Bone marrow (tissue), 2 donors: ENCODE measurements at regions not wholly inside any gene's neighbourhood (a gene's known extent, or its start where the extent isn't known, plus 50 kb on each side); places are given as distances from the start of the nearest gene placed in this dataset.
"Not testable (repeated sequence)": the region's sequence is repeated elsewhere in the genome, so short reads cannot be mapped to it uniquely, and the experiment has no call there.

ENCODE experiments used
- DNase-seq, 2 donors: peaks; one replicate each; lab custom pipeline; 2025; lab: John Stamatoyannopoulos, UW

DNA sequence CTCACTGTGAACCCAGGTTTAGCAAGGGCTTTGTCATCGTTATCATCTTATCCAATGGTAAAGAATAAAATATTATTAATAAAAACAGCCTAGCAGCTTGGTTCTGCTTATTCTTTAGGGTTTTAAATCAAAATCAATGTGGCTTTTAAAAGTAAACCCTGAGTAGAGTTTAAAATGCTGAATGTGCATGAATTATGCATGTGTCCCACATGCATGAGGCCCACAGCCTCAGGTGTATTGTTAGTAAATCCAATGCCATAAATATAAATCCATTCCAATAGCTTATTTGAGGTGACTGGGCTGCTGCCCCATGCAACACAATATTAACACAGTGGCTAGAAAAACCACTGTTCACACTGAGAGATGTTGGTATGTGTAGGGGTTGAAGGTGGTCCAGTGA lies 254.1 kb downstream of the HNMT start:
- no peak for DNase-seq

GRCh38 chr2:138219961-138220360 lies 255.7 kb downstream of the HNMT start:
- no peak for DNase-seq

DNA sequence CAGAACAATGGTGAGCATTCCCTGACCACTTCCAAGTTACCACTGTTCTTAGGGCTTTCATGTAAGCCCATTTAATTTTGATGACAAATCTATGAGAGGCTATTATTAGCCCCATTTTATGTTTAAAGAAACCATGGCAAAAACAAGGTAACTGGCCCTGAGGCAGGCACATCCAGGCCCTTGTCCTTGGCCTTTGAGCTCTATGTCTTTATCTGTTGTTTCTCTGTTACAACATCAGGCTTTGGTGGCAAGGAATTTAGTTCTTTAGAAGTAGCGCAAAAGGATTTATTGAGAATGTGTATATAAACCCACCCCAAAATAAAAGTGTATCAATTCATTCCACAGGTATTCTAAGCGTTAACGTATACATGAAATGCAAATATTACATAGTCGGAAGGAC lies 257.1 kb downstream of the HNMT start:
- no peak for DNase-seq

- DNase-seq: no peak
Measured at GRCh38 chr2:138223319-138223718, 259.0 kb downstream of the HNMT start.

- DNase-seq: no peak
Measured at GRCh38 chr2:138227195-138227594, 262.9 kb downstream of the HNMT start.

GRCh38 chr2:138228101-138228500 lies 263.8 kb downstream of the HNMT start:
- no peak for DNase-seq

GRCh38 chr2:138234265-138234664 lies 267.3 kb upstream of the SPOPL start:
- DNase-seq: no peak

DNA sequence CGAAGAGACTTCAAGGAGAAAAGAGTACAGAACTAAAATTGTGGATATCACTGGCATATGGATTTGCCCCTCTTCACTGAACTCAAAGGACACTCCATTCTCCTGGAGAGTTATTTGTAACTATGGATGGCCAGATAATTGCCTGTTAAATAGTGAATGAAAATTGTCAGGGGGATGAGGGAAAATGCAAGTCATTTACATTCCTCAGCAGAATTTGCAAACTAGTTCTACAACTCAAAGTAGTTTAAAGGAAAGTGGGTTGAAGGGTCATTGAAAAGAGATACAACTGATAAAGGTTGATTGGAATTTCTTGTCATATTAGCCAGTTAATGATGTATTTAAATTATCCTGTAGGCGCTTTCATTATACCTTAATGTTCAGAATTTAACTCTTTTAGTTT lies 266.5 kb upstream of the SPOPL start:
- DNase-seq: no peak

DNA sequence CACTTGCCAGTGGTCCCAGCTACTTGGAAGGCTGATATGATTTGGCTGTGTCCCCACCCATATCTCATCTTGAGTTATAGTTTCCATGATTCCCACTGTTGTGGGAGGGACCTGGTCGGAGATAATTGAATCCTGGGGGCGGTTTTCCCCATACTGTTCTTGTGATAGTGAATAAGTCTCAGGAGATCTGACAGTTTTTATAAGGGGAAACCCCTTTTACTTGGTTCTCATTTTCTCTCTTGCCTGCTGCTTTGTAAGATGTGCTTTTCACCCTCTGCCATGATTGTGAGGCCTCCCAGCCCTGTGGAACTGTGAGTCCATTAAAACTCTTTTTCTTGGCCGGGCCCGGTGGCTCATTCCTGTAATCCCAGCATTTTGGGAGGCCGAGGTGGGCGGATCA lies 265.4 kb upstream of the SPOPL start:
- no peak for DNase-seq

DNA sequence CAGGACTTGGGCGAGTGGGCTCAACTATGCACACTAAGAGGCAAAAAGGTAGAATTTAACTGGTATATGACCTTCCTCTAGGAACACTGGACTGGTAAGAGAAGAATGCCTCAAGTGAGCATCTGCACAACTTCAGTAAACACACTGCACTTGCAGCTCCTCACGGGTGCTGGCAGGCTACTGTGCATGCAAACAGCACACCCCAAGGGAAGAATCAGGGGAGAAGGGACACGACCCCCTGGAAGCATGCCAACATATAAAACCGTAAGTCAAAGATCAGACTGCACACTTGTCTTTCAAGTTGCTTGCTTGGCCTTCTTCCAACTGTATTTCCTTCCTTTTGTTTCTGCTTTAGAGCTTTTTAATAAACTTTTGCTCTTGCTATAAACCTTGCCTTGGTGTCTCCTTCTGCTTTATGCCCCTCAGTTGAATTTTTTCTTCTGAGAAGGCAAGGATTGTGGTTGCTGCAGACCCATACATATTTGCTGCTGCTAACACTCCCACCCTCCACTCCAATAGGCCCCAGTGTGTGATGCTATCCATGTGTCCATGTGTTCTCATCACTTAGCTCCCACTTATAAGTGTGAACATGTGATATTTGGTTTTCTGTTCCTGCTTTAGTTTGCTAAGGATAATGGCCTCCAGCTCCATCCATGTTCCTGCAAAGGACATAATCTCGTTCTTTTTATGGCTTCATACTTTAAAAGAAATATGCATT lies 263.7 kb upstream of the SPOPL start:
- no peak for DNase-seq

GRCh38 chr2:138238908-138239307 lies 262.7 kb upstream of the SPOPL start:
- DNase-seq: no peak

DNA sequence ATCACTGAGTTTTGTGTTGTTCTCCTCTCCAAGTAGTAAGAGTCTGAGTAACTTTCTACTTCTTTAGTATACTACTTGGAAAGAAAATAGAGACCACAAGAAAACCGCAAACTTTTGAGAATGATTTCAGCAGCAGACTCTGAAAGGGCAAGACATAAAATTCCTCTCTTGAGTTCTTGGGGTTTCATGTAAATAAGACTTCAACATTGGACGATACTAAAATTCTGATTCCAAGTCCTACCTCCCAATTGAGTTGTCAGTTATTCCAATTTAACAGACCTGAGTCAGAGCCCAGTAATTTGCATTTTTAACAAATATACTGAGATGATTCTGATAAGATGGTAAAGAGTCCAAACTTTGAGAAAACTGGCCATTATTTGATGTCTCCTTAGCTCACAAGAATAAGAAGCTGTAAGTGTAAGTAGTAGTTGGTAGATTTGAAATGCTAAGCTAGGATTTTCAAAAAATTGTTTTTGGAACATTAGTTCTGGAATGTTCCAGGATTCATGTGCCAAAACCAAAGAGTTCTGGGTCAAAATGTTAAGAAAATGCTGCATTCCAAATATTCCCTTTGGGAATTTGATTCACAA lies 261.6 kb upstream of the SPOPL start:
- no peak for DNase-seq

GRCh38 chr2:138243372-138243771 lies 258.2 kb upstream of the SPOPL start:
- no peak for DNase-seq

DNA sequence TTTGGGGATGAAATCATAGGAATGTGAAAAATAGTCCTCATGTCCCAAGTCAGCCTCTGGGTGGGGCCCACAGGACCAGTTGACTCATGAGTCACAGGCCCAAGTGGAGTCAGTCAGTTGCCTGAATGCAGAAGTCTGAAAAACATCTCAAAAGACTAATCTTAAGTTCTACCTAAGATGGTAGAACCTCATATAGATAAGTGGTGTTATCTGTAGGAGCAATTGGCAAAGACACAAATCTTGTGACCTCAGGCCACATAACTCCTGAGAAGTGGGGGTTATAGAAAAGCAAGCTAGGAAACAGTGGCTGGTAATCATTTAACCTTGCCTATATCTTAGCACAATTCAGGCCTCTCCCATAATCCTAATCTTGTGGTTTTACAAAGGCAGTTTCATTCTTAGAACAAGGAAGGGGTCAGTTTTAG lies 257.1 kb upstream of the SPOPL start:
- no peak for DNase-seq

DNA sequence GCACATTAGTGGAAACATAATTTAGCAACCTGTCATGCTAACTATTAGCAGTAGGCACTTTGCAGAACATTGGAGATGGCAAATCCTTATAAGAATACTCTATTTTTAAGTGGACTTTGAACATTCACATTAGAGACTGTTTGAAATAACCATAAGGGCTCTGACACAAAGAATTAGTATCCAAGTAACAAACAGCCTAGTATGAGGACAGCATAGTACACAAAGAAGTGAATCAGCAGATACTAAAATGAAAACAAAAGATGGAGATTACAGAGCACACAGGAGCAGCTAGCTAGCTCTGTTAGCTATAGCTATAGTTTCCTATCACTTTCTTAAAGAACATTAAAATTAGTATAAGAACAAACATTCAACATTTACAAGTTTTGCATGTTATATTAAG lies 256.3 kb upstream of the SPOPL start:
- no peak for DNase-seq

- no peak for DNase-seq
Measured at GRCh38 chr2:138247302-138247701, 254.3 kb upstream of the SPOPL start.

DNA sequence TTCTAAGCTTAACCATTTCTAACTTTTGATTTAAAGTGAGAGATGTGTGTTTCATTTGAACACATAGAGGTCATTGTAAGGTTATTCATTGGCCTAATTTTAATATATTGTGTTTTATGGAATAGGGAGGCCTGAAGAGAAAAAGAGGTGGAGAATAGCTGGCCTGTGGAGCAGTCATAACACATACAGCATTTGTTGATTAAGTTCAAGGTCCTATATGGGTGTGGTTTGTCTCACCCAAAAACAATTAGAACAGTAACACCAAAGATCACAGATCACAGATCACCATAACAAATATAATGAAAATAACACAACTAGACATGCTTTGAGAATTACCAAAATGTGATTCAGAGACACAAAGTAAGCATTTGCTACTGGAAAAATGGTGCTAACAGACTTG lies 252.4 kb upstream of the SPOPL start:
- DNase-seq: no peak

- DNase-seq: not testable (repeated sequence)
Measured at GRCh38 chr2:138250843-138251320, 250.7 kb upstream of the SPOPL start.

- DNase-seq: no peak
Measured at GRCh38 chr2:138252587-138252986, 249.0 kb upstream of the SPOPL start.

- DNase-seq: no peak
Measured at GRCh38 chr2:138255670-138256069, 245.9 kb upstream of the SPOPL start.

DNA sequence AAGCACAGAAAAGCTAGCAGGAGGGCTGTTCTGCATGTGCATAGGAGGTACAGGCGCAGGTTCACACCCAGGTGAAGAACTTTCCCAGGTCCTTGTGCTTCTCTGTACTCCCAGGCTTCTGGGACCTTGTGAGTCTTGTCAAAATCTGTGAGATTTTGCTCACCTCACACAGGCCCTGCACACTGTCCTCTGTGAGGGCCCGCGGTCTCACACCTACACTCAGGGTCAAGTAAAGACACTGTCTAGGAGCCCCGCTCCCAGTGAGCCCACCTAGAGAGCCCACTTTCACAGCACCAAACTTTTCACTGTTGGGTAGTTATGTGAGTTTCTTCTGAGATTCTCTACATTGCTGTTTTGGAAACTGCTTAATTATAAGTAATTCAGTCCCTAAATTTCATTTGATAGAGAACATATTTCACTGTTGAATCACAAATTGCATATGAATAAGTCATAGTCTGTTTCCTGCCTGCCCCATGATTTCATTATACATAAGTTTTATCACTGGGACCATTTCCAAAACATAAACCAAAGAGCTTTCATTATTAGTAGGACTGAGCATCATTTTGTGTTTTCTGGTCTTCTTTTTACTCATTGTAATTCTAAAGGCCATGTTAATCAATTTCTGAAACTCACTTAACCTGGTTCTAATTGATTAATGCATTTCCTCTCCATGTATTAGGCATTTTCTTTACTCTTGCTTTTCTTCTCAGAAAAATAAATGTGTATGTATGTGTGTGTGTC lies 234.2 kb upstream of the SPOPL start:
- DNase-seq: no peak

DNA sequence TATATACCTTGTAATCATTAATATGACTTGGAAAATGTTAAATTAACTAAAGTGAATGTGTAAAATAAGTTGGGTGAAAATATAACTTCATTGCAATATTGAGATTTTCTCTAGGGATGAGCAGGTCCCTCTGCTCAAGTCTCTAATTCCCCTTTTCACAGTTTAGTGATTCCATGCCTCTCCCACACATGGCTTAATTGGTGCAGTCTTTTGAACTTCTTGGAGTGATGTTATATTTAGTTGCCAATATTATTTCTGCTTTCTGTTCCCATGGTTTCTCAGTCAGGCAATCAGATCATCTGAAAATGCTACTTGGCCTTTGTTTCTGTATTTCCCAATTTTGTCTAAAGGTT lies 233.7 kb upstream of the SPOPL start:
- no peak for DNase-seq

DNA sequence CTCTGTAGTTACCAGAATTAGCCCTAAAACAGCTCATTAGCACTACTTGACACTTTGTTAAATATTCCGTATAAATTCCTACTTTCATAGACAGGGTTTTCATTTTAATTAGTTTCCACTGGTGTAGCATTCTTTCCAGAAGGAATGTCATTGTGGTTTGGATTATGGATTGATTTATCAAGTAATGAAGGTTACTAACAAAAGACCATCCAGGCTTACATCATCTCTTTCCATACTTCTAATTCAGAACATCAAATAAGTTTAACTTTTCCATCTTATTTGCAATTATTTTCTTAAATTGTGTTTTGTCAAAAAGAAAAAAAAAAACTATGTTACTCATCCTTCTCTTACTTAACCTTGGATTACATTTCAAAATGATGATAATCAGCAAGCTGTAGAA lies 231.8 kb upstream of the SPOPL start:
- no peak for DNase-seq
